Tibial nerve (tissue), 4 donors: ENCODE measurements at regions not wholly inside any gene's neighbourhood (a gene's known extent, or its start where the extent isn't known, plus 50 kb on each side); places are given as distances from the start of the nearest gene placed in this dataset.
A peak's percentile ranks its signal among the peaks of the same experiment; 100 is the strongest.
"Not testable (repeated sequence)": the region's sequence is repeated elsewhere in the genome, so short reads cannot be mapped to it uniquely, and the experiment has no call there.

Source experiments
- DNase-seq, 2 donors: peaks; one replicate each; pipeline ENCODE4 v3.0.0-alpha.2; 2019; ENCODE audit warnings: low spot score in 2 of 2
- H3K27ac ChIP-seq, 4 donors: fragments of 200-600 bp; sonication (generic) in 3 of 4; one replicate each; pipeline ENCODE4 v1.5.1; 2017 to 2019; ENCODE audit warnings: mild to moderate bottlenecking in 1 of 4
- H3K27me3 ChIP-seq, 2 donors: fragments of 200-600 bp; sonication (generic) in 1 of 2; one replicate each; pipeline versions ENCODE4 v1.5.1 to v1.6.0; 2017 to 2019
- H3K36me3 ChIP-seq, 3 donors: fragments of 200-600 bp; sonication (generic); one replicate each; pipeline ENCODE4 v1.5.1; 2018 to 2019
- H3K4me1 ChIP-seq, 4 donors: fragments of 200-600 bp; sonication (generic) in 3 of 4; one replicate each; pipeline ENCODE4 v1.5.1; 2017 to 2019
- H3K4me3 ChIP-seq, 4 donors: fragments of 200-600 bp; sonication (generic) in 3 of 4; one replicate each; pipeline ENCODE4 v1.5.1; 2017 to 2019; ENCODE audit warnings: mild to moderate bottlenecking in 1 of 4, moderate library complexity in 1 of 4
- H3K9me3 ChIP-seq, 4 donors: fragments of 200-600 bp; sonication (generic) in 3 of 4; one replicate each; pipeline ENCODE4 v1.5.1; 2017 to 2019
- CTCF ChIP-seq, 5 experiments: fragments of 200-600 bp in 3 of 5; fragments of 450-650 bp in 2 of 5; sonication (generic) in 3 of 5; IDR thresholded peaks; one replicate each; pipeline ENCODE4 v1.5.1; 2016 to 2019; ENCODE audit warnings: antibody characterized with exemption in 5 of 5, mild to moderate bottlenecking in 3 of 5, moderate library complexity in 2 of 5
- WGBS, 2 donors: methylation state at CpG; one replicate each; pipeline ENCODE4 v1.1.5; 2018; 5-methylcytosine and 5-hydroxymethylcytosine counted together

GRCh38 chr7:76774279-76774678 is 147.2 kb upstream of the POMZP3 start:
- not testable (repeated sequence) for H3K4me3 ChIP-seq, H3K27me3 ChIP-seq, DNase-seq, H3K27ac ChIP-seq, H3K9me3 ChIP-seq, H3K4me1 ChIP-seq, H3K36me3 ChIP-seq
- 49 to 74% methylated on average over 2 of the region's 2 CpGs for WGBS, 2 donors
- TF ChIP-seq CTCF (IDR thresholded peaks at IDR 0.05), result peak in 4 of 5 experiments; percentile 13 to 27 (median 17)

- not testable (repeated sequence) for H3K27ac ChIP-seq, H3K4me1 ChIP-seq, DNase-seq, H3K4me3 ChIP-seq, H3K27me3 ChIP-seq, H3K9me3 ChIP-seq, H3K36me3 ChIP-seq
- 45 to 77% methylated on average over 1 of the region's 1 CpG for WGBS, 2 donors
Observed at GRCh38 chr7:76771980-76772379, 144.9 kb upstream of the POMZP3 start.

GRCh38 chr7:76763977-76764376 is 136.9 kb upstream of the POMZP3 start:
- not testable (repeated sequence) for H3K36me3 ChIP-seq, DNase-seq, H3K27me3 ChIP-seq, H3K9me3 ChIP-seq, H3K4me1 ChIP-seq, H3K4me3 ChIP-seq, H3K27ac ChIP-seq
- 100% methylated on average over 2 of the region's 3 CpGs for WGBS, 2 donors

- H3K4me1 ChIP-seq, DNase-seq: not testable (repeated sequence)
Observed at GRCh38 chr7:76760546-76761220, 133.6 kb upstream of the POMZP3 start.

GRCh38 chr7:76739538-76739937 is 112.5 kb upstream of the POMZP3 start:
- WGBS, 2 donors, result 40 to 41% methylated on average over 4 of the region's 4 CpGs
- not testable (repeated sequence) for DNase-seq, H3K27me3 ChIP-seq, H3K27ac ChIP-seq, H3K9me3 ChIP-seq, H3K4me1 ChIP-seq, H3K36me3 ChIP-seq, H3K4me3 ChIP-seq

More at GRCh38 chr7:76760546-76761220, 133.6 kb upstream of the POMZP3 start:
- H3K4me3 ChIP-seq, H3K27me3 ChIP-seq, H3K9me3 ChIP-seq, H3K36me3 ChIP-seq, H3K27ac ChIP-seq: not testable (repeated sequence)

- not testable (repeated sequence) for H3K9me3 ChIP-seq, H3K36me3 ChIP-seq, H3K27ac ChIP-seq, DNase-seq, H3K4me3 ChIP-seq, H3K4me1 ChIP-seq, H3K27me3 ChIP-seq
- 44% methylated on average over 1 of the region's 2 CpGs; no CpG with 5 or more reads in 1 of the 2 donors for WGBS, 2 donors
Observed at GRCh38 chr7:76736724-76737123, 109.6 kb upstream of the POMZP3 start.

- not testable (repeated sequence) for DNase-seq, H3K4me1 ChIP-seq, H3K9me3 ChIP-seq, H3K27me3 ChIP-seq, H3K36me3 ChIP-seq, H3K4me3 ChIP-seq, H3K27ac ChIP-seq
- 67% methylated on average over 1 of the region's 1 CpG for WGBS, 2 donors
Observed at GRCh38 chr7:76736091-76736490, 109.0 kb upstream of the POMZP3 start.

DNA sequence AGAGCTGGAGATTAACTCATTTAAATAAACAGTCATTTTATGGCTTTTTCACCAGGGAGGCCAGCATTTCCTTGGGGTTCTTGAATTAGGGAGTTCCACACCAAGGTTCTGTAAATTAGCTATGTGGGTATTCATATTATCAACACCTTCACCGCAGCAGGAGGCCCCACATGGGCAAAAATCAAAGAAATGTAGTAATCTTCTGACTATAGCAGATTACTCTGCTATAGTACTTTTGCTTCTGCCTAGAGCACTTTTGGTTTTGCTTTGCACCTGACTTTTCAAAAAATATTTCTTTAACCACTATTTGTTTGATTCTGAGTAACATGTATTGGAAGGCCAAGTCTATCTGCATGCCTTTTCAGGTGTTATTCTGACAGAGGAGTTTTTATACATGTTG is 108.6 kb upstream of the POMZP3 start:
- H3K36me3 ChIP-seq, H3K4me1 ChIP-seq, H3K9me3 ChIP-seq, H3K27ac ChIP-seq, DNase-seq, H3K27me3 ChIP-seq, H3K4me3 ChIP-seq: not testable (repeated sequence)
- WGBS, 2 donors, result 67% methylated on average over 1 of the region's 1 CpG; no CpG with 5 or more reads in 1 of the 2 donors

GRCh38 chr7:76728571-76728974 is 101.5 kb upstream of the POMZP3 start:
- H3K9me3 ChIP-seq, H3K4me1 ChIP-seq: not testable (repeated sequence)
- 82 to 95% methylated on average over 20 to 23 of the region's 23 CpGs for WGBS, 2 donors

GRCh38 chr7:76723928-76724327 is 96.8 kb upstream of the POMZP3 start:
- H3K27me3 ChIP-seq, DNase-seq, H3K36me3 ChIP-seq, H3K9me3 ChIP-seq, H3K4me1 ChIP-seq, H3K4me3 ChIP-seq, H3K27ac ChIP-seq: not testable (repeated sequence)
- 0 to 33% methylated on average over 1 of the region's 3 CpGs for WGBS, 2 donors

More at GRCh38 chr7:76728571-76728974, 101.5 kb upstream of the POMZP3 start:
- not testable (repeated sequence) for H3K27me3 ChIP-seq, H3K27ac ChIP-seq, H3K4me3 ChIP-seq, H3K36me3 ChIP-seq, DNase-seq

GRCh38 chr7:76716551-76716950 is 89.5 kb upstream of the POMZP3 start:
- not testable (repeated sequence) for H3K4me3 ChIP-seq, H3K27ac ChIP-seq, DNase-seq, H3K27me3 ChIP-seq, H3K4me1 ChIP-seq
- Histone ChIP-seq H3K36me3 (peaks cover 0 to 15% (median 0%) of the 10 kb centered on the region in 3 donors), H3K9me3 (peaks cover 0 to 12% (median 0%) of the 10 kb centered on the region in 4 donors)
- 79 to 93% methylated on average over 4 of the region's 4 CpGs for WGBS, 2 donors

DNA sequence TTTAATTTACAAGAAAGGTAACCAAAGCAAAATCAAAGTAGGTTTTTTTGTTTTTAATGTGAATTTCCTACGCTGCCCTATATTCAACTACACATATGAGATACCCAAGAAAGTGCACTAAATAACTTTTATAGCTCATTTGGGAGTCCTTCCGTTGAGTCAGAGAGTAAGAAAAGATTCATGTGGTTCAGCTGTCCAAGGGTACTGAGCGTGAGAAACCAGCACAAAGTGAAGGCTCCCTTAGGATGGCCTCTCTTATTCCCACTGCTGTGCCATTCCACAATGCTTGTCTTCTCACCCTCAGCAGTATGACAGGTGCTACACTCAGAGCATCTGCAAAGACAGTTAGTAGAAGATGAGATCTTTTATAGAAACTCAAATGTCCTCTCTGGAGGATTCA is 85.8 kb upstream of the POMZP3 start:
- 66 to 72% methylated on average over 3 of the region's 3 CpGs for WGBS, 2 donors
- H3K4me1 ChIP-seq, H3K4me3 ChIP-seq, DNase-seq, H3K27me3 ChIP-seq, H3K27ac ChIP-seq: not testable (repeated sequence)
- peaks cover 0 to 15% (median 0%) of the 10 kb centered on the region in 3 donors for H3K36me3 ChIP-seq
- H3K9me3 ChIP-seq, result peaks cover 0 to 12% (median 0%) of the 10 kb centered on the region in 4 donors

DNA sequence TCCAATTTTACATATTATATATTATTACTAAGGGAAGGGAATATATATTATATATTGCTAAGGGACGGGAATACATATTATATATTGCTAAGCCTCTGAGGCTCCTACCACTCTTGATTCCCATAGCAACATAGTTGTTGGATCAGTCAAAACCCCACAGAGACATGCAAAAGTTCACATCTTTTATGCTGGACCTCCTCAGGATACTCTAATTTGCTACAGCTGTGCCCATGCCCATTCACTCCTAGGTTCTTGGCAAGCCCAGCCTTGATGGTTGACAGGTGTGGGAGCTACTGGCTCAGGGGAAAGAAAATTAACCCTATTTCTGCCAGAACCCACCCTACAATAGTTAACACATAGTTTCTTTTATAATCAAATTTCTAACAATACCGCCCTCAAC is 84.6 kb upstream of the POMZP3 start:
- not testable (repeated sequence) for H3K9me3 ChIP-seq, DNase-seq
- 76 to 77% methylated on average over 2 of the region's 2 CpGs for WGBS, 2 donors

More for the DNA sequence above, 84.6 kb upstream of the POMZP3 start:
- H3K4me1 ChIP-seq, H3K36me3 ChIP-seq, H3K27ac ChIP-seq, H3K4me3 ChIP-seq, H3K27me3 ChIP-seq: not testable (repeated sequence)
